H9 (cell line): ENCODE measurements at regions not wholly inside any gene's neighbourhood (a gene's known extent, or its start where the extent isn't known, plus 50 kb on each side); places are given as distances from the start of the nearest gene placed in this dataset.

Experiments used
- DNase-seq: peaks from one replicate; pipeline ENCODE4 v3.0.0-alpha.2; 2017
- H2AFZ ChIP-seq: one replicate; pipeline ENCODE4 v1.6.1; 2013; ENCODE audit warnings: mild to moderate bottlenecking, low read length, control low read depth, moderate library complexity
- H2AK5ac ChIP-seq: 2 replicates; pipeline ENCODE4 v1.6.1; 2013; ENCODE audit warnings: low read length, control low read depth, mixed read lengths; ENCODE audit not compliant: insufficient read length
- H2BK120ac ChIP-seq: one replicate; pipeline ENCODE4 v1.6.1; 2013; ENCODE audit warnings: low read depth, mild to moderate bottlenecking, low read length, control low read depth, inconsistent platforms; ENCODE audit not compliant: poor library complexity, severe bottlenecking
- H2BK12ac ChIP-seq: 2 replicates; pipeline ENCODE4 v1.6.1; 2013; ENCODE audit warnings: low read length, control low read depth, mixed read lengths, low read depth; ENCODE audit not compliant: insufficient read length
- H2BK15ac ChIP-seq: 2 replicates; pipeline ENCODE4 v1.6.1; 2013; ENCODE audit warnings: low read depth, low read length, control low read depth
- H2BK20ac ChIP-seq: one replicate; pipeline ENCODE4 v1.6.1; 2013; ENCODE audit warnings: low read depth, mild to moderate bottlenecking, low read length, control low read depth, inconsistent platforms; ENCODE audit not compliant: poor library complexity, severe bottlenecking
- H2BK5ac ChIP-seq: 2 replicates; pipeline ENCODE4 v1.6.1; 2013; ENCODE audit warnings: low read length, control low read depth, mixed read lengths; ENCODE audit not compliant: insufficient read length
- H3K14ac ChIP-seq: 2 replicates; pipeline ENCODE4 v1.6.1; 2013; ENCODE audit warnings: low read length, control low read depth; ENCODE audit not compliant: insufficient read depth
- H3K18ac ChIP-seq: 2 replicates; pipeline ENCODE4 v1.6.1; 2013; ENCODE audit warnings: low read depth, mild to moderate bottlenecking, mixed read lengths, low read length, control low read depth; ENCODE audit not compliant: insufficient read length
- H3K23ac ChIP-seq: 2 replicates; pipeline ENCODE4 v1.6.1; 2013; ENCODE audit warnings: low read length, control low read depth, mixed read lengths, low read depth; ENCODE audit not compliant: insufficient read length
- H3K23me2 ChIP-seq: 2 replicates; pipeline ENCODE4 v1.6.1; 2013; ENCODE audit warnings: low read depth, mild to moderate bottlenecking, mixed read lengths, low read length, control low read depth; ENCODE audit not compliant: insufficient read length, poor library complexity, severe bottlenecking
- H3K27ac ChIP-seq: 2 replicates; pipeline ENCODE4 v1.5.1; 2013; ENCODE audit warnings: low read length, control low read depth, mixed read lengths, low read depth; ENCODE audit not compliant: insufficient read length
- H3K27me3 ChIP-seq: 2 replicates; pipeline ENCODE4 v1.6.1; 2013; ENCODE audit warnings: low read length, control low read depth, inconsistent platforms; ENCODE audit not compliant: insufficient read depth
- H3K4ac ChIP-seq: 2 replicates; pipeline ENCODE4 v1.6.1; 2013; ENCODE audit warnings: low read depth, mild to moderate bottlenecking, control low read depth, inconsistent platforms, low read length, moderate library complexity
- H3K4me1 ChIP-seq: 2 replicates; pipeline ENCODE4 v1.6.1; 2013; ENCODE audit warnings: low read length, control low read depth, inconsistent platforms; ENCODE audit not compliant: insufficient read depth
- H3K4me2 ChIP-seq: 2 replicates; pipeline ENCODE4 v1.6.1; 2013; ENCODE audit warnings: low read length, control low read depth, mixed read lengths; ENCODE audit not compliant: insufficient read length, insufficient read depth
- H3K56ac ChIP-seq: 2 replicates; pipeline ENCODE4 v1.6.1; 2013; ENCODE audit warnings: low read depth, mild to moderate bottlenecking, mixed read lengths, low read length, control low read depth; ENCODE audit not compliant: insufficient read length
- H3K79me1 ChIP-seq: 2 replicates; pipeline ENCODE4 v1.6.1; 2013; ENCODE audit warnings: low read depth, mild to moderate bottlenecking, moderate library complexity, low read length, control low read depth, inconsistent platforms; ENCODE audit not compliant: insufficient read depth, poor library complexity, severe bottlenecking
- H3K79me2 ChIP-seq: 2 replicates; pipeline ENCODE4 v1.6.1; 2013; ENCODE audit warnings: low read length, control low read depth, inconsistent platforms; ENCODE audit not compliant: insufficient read depth
- H3K9ac ChIP-seq: 2 replicates; pipeline ENCODE4 v1.6.1; 2013; ENCODE audit warnings: low read length, control low read depth, mixed read lengths; ENCODE audit not compliant: insufficient read length; ENCODE audit errors: extremely low read depth
- H3K9me3 ChIP-seq: one replicate; pipeline ENCODE4 v1.6.1; 2013; ENCODE audit warnings: low read depth, low read length, inconsistent platforms; ENCODE audit not compliant: control insufficient read depth
- H3T11ph ChIP-seq: one replicate; pipeline ENCODE4 v1.6.1; 2013; ENCODE audit warnings: mild to moderate bottlenecking, low read length, control low read depth, inconsistent platforms
- H4K20me1 ChIP-seq: one replicate; pipeline ENCODE4 v1.6.1; 2013; ENCODE audit not compliant: control insufficient read depth, insufficient read length, insufficient read depth
- H4K5ac ChIP-seq: 2 replicates; pipeline ENCODE4 v1.6.1; 2013; ENCODE audit warnings: low read depth, mild to moderate bottlenecking, mixed read lengths, low read length, control low read depth; ENCODE audit not compliant: insufficient read length
- H4K8ac ChIP-seq: replicated peaks from 2 replicates; pipeline ENCODE4 v1.6.1; 2013; ENCODE audit warnings: low read length, control low read depth, mixed read lengths, low read depth; ENCODE audit not compliant: insufficient read length
- H4K91ac ChIP-seq: 2 replicates; pipeline ENCODE4 v1.6.1; 2013; ENCODE audit warnings: low read depth, mild to moderate bottlenecking, moderate library complexity, mixed read lengths, low read length, control low read depth; ENCODE audit not compliant: insufficient read length
- H3K27ac Mint-ChIP-seq, 3 experiments: 2 replicates in 2 of 3; 3 replicates in 1 of 3; pipeline ENCODE4 v1.8.0; 2020 to 2021; ENCODE audit warnings: mixed read lengths in 3 of 3, mild to moderate bottlenecking in 1 of 3, moderate library complexity in 1 of 3
- H3K27me3 Mint-ChIP-seq: 2 replicates; pipeline ENCODE4 v1.8.0; 2021; ENCODE audit warnings: low read depth, mild to moderate bottlenecking, moderate library complexity, mixed read lengths
- H3K36me3 Mint-ChIP-seq, 3 experiments: 2 replicates in 2 of 3; 3 replicates in 1 of 3; pipeline ENCODE4 v1.8.0; 2020 to 2021; ENCODE audit warnings: low read depth in 3 of 3, mixed read lengths in 3 of 3; ENCODE audit not compliant: insufficient read depth in 1 of 3
- H3K4me1 Mint-ChIP-seq, 2 experiments: 2 replicates each; pipeline ENCODE4 v1.8.0; 2020; ENCODE audit warnings: mixed read lengths in 2 of 2
- H3K4me3 Mint-ChIP-seq, 2 experiments: 2 replicates in 1 of 2; 3 replicates in 1 of 2; pipeline ENCODE4 v1.8.0; 2020 to 2021; ENCODE audit warnings: mild to moderate bottlenecking in 2 of 2, mixed read lengths in 2 of 2, moderate library complexity in 1 of 2
- H3K9me3 Mint-ChIP-seq, 2 experiments: 2 replicates in 1 of 2; 3 replicates in 1 of 2; pipeline ENCODE4 v1.8.0; 2020; ENCODE audit warnings: mild to moderate bottlenecking in 2 of 2, mixed read lengths in 2 of 2, moderate library complexity in 1 of 2
- CTCF ChIP-seq: fragments of 200-600 bp; sonication (generic); conservative IDR thresholded peaks from 3 replicates; pipeline ENCODE4 v1.8.0; 2021; ENCODE audit warnings: antibody characterized with exemption, mild to moderate bottlenecking
- WGBS: extraction: QIAGEN DNeasy Blood & Tissue Kit; methylation state at CpG from one replicate; pipeline ENCODE4 v1.1.7; 2013; ENCODE audit warnings: missing lambda C conversion rate, low lambda C conversion rate, mixed read lengths; ENCODE audit not compliant: insufficient read length; ENCODE audit errors: extremely low coverage; 5-methylcytosine and 5-hydroxymethylcytosine counted together

- no peak for DNase-seq
- no peaks in the 10 kb centered on the region for H3K9me3 ChIP-seq
- no peak overlapping the region for H2AK5ac ChIP-seq
- no peaks in the 10 kb centered on the region for H3K23me2 ChIP-seq
- no peak overlapping the region for H3K56ac ChIP-seq
- no peak overlapping the region for H3K23ac ChIP-seq
- H3K9ac ChIP-seq, result no peak overlapping the region
- H4K8ac ChIP-seq, result no peak overlapping the region
- H4K20me1 ChIP-seq, result no peaks in the 10 kb centered on the region
- no peaks in the 10 kb centered on the region for H3K79me2 ChIP-seq
- no peak overlapping the region for H2BK5ac ChIP-seq
- H3K4me1 ChIP-seq, result no peaks in the 10 kb centered on the region
- TF ChIP-seq CTCF, result no peak
- Mint-ChIP-seq H3K27me3 (no peaks in the 10 kb centered on the region; the same call in none of the 2 replicates), H3K27ac (no peak overlapping the region), H3K4me1 (no peaks in the 10 kb centered on the region), H3K4me3 (no peak overlapping the region), H3K9me3 (peaks cover 16 to 24% of the 10 kb centered on the region in 2 experiments), H3K36me3 (peaks cover 10 to 24% (median 11%) of the 10 kb centered on the region in 3 experiments)
- H3K4ac ChIP-seq, result no peak overlapping the region
- H4K5ac ChIP-seq, result no peak overlapping the region
- no peak overlapping the region for H3K27ac ChIP-seq
- H3K14ac ChIP-seq, result no peak overlapping the region
- no peak overlapping the region for H3T11ph ChIP-seq
- H3K79me1 ChIP-seq, result no peaks in the 10 kb centered on the region
- no peak overlapping the region for H2BK15ac ChIP-seq
- H3K18ac ChIP-seq, result no peak overlapping the region
- no peak overlapping the region for H3K4me2 ChIP-seq
- no peak overlapping the region for H4K91ac ChIP-seq
- H2AFZ ChIP-seq, result no peak overlapping the region
- no peak overlapping the region for H2BK120ac ChIP-seq
- H3K27me3 ChIP-seq, result no peaks in the 10 kb centered on the region
- WGBS, result no CpG with 5 or more reads among the region's 2 CpGs
- H2BK12ac ChIP-seq, result no peak overlapping the region
- H2BK20ac ChIP-seq, result no peak overlapping the region
Measured at GRCh38 chr2:200119236-200119635, 163.9 kb downstream of the MAIP1 start.
